ENCODE measurements at regions not wholly inside any gene's neighbourhood (a gene's known extent, or its start where the extent isn't known, plus 50 kb on each side); places are given as distances from the start of the nearest gene placed in this dataset.

- ATAC-seq (no peak), DNase-seq (no peak)
- POLR2A ChIA-PET = no interaction called here
- TF ChIP-seq CTCF (IDR thresholded peaks at IDR 0.05) = no peak
- Mint-ChIP-seq H3K27me3 (peaks cover 4% of the 10 kb centered on the region), H3K9me3 (peaks cover 3% of the 10 kb centered on the region), H3K27ac (no peak overlapping the region), H3K4me3 (no peak overlapping the region), H3K36me3 (ENCODE audit: low read depth) (no peaks in the 10 kb centered on the region), H3K4me1 (ENCODE audit: low read depth) (no peaks in the 10 kb centered on the region)
- CTCF ChIA-PET = no interaction called here
- intact Hi-C loops (cut with micrococcal nuclease) = no loop called here
These were observed 269.7 kb upstream of the THSD7B start for GRCh38 chr2:136495636-136496035.

GRCh38 chr2:136492901-136493300 is 272.4 kb upstream of the THSD7B start:
- H3K27me3 Mint-ChIP-seq = peaks cover 4% of the 10 kb centered on the region
- intact Hi-C loops (cut with micrococcal nuclease) = no loop called here
- H3K4me1 Mint-ChIP-seq (ENCODE audit: low read depth) = no peaks in the 10 kb centered on the region
- ChIA-PET CTCF (no interaction called here), POLR2A (no interaction called here)
- no peak for DNase-seq
- H3K4me3 Mint-ChIP-seq = no peak overlapping the region
- TF ChIP-seq CTCF (IDR thresholded peaks at IDR 0.05) = no peak
- H3K27ac Mint-ChIP-seq = no peak overlapping the region
- ATAC-seq = no peak
- no peaks in the 10 kb centered on the region for H3K36me3 Mint-ChIP-seq (ENCODE audit: low read depth)
- peaks cover 3% of the 10 kb centered on the region for H3K9me3 Mint-ChIP-seq

GRCh38 chr2:136490100-136490499 is 275.2 kb upstream of the THSD7B start:
- Mint-ChIP-seq H3K4me3 (no peak overlapping the region), H3K27ac (no peak overlapping the region), H3K36me3 (ENCODE audit: low read depth) (no peaks in the 10 kb centered on the region), H3K4me1 (ENCODE audit: low read depth) (no peaks in the 10 kb centered on the region), H3K27me3 (peaks cover 5% of the 10 kb centered on the region), H3K9me3 (peaks cover 3% of the 10 kb centered on the region)
- ChIA-PET POLR2A (no interaction called here), CTCF (no interaction called here)
- no peak for TF ChIP-seq CTCF (IDR thresholded peaks at IDR 0.05)
- ATAC-seq = no peak
- intact Hi-C loops (cut with micrococcal nuclease) = no loop called here
- no peak for DNase-seq

- no peak for TF ChIP-seq CTCF (IDR thresholded peaks at IDR 0.05)
- ChIA-PET POLR2A (no interaction called here), CTCF (no interaction called here)
- ATAC-seq (no peak), DNase-seq (no peak)
- H3K27ac Mint-ChIP-seq = no peak overlapping the region
- H3K9me3 Mint-ChIP-seq = peaks cover 3% of the 10 kb centered on the region
- no peaks in the 10 kb centered on the region for H3K4me1 Mint-ChIP-seq (ENCODE audit: low read depth)
- H3K4me3 Mint-ChIP-seq = no peak overlapping the region
- no peaks in the 10 kb centered on the region for H3K36me3 Mint-ChIP-seq (ENCODE audit: low read depth)
- intact Hi-C loops (cut with micrococcal nuclease) = no loop called here
- peaks cover 7% of the 10 kb centered on the region for H3K27me3 Mint-ChIP-seq
These were observed 277.9 kb upstream of the THSD7B start for GRCh38 chr2:136487421-136487820.

GRCh38 chr2:136486115-136486514 is 279.2 kb upstream of the THSD7B start:
- no peak overlapping the region for H3K4me3 Mint-ChIP-seq
- no peaks in the 10 kb centered on the region for H3K9me3 Mint-ChIP-seq
- POLR2A ChIA-PET = no interaction called here
- CTCF ChIA-PET = no interaction called here
- no peak overlapping the region for H3K27ac Mint-ChIP-seq
- intact Hi-C loops (cut with micrococcal nuclease) = no loop called here
- DNase-seq (no peak), ATAC-seq (no peak)
- H3K27me3 Mint-ChIP-seq = peaks cover 4% of the 10 kb centered on the region
- no peaks in the 10 kb centered on the region for H3K4me1 Mint-ChIP-seq (ENCODE audit: low read depth)
- H3K36me3 Mint-ChIP-seq (ENCODE audit: low read depth) = no peaks in the 10 kb centered on the region
- no peak for TF ChIP-seq CTCF (IDR thresholded peaks at IDR 0.05)

Measured in activated CD8-positive, alpha-beta T cell treated with anti-CD3 and anti-CD28 coated beads for 36 hours (primary cell).